ENCODE measurements at regions not wholly inside any gene's neighbourhood (a gene's known extent, or its start where the extent isn't known, plus 50 kb on each side); places are given as distances from the start of the nearest gene placed in this dataset.

DNA sequence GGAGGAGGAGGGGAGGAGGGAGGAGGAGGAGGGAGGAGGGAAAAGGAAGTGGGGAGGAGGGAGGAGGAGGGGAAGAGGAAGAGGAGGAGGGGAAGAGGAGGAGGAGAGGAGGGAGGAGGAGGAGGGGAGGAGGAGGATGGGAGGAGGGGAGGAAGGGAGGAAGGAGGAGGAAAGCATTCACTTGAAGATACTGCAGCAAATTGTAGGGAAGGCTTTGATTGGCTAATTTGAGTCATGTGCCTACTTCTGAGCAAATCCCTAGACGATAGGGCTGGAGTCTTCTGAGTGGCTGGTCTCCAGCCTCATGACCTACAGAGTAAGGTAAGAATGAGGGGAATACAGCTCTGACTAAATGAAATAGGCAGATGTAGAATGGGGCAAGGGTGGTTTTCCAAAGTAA lies 783.2 kb upstream of the RBFOX1 start:
- no peak for TF ChIP-seq FOS (IDR thresholded peaks at IDR 0.05; ENCODE audit: borderline replicate concordance, insufficient read depth, low read length)
- TF ChIP-seq POLR2A (IDR thresholded peaks at IDR 0.05; ENCODE audit: low read depth, low read length): no peak
- TF ChIP-seq, protein P1, sequence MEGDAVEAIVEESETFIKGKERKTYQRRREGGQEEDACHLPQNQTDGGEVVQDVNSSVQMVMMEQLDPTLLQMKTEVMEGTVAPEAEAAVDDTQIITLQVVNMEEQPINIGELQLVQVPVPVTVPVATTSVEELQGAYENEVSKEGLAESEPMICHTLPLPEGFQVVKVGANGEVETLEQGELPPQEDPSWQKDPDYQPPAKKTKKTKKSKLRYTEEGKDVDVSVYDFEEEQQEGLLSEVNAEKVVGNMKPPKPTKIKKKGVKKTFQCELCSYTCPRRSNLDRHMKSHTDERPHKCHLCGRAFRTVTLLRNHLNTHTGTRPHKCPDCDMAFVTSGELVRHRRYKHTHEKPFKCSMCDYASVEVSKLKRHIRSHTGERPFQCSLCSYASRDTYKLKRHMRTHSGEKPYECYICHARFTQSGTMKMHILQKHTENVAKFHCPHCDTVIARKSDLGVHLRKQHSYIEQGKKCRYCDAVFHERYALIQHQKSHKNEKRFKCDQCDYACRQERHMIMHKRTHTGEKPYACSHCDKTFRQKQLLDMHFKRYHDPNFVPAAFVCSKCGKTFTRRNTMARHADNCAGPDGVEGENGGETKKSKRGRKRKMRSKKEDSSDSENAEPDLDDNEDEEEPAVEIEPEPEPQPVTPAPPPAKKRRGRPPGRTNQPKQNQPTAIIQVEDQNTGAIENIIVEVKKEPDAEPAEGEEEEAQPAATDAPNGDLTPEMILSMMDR (IDR thresholded peaks at IDR 0.05; ENCODE audit: extremely low read depth in 1 of 2, insufficient read depth in 1 of 2, low read depth in 1 of 2, low read length in 2 of 2): no peak
- TF ChIP-seq EZH2 (IDR thresholded peaks at IDR 0.05; ENCODE audit: borderline replicate concordance, low read depth, low read length, severe bottlenecking): no peak
- no peak for TF ChIP-seq GATA2 (IDR thresholded peaks at IDR 0.05; ENCODE audit: insufficient read depth, insufficient read length, low read depth, low read length)
- no peak for TF ChIP-seq JUN (IDR thresholded peaks at IDR 0.05; ENCODE audit: borderline replicate concordance, insufficient read depth, insufficient read length, low read depth)
